Activated naive CD8-positive, alpha-beta T cell treated with anti-CD3 and anti-CD28 coated beads for 36 hours (primary cell): ENCODE measurements at regions not wholly inside any gene's neighbourhood (a gene's known extent, or its start where the extent isn't known, plus 50 kb on each side); places are given as distances from the start of the nearest gene placed in this dataset.
"Not testable (repeated sequence)": the region's sequence is repeated elsewhere in the genome, so short reads cannot be mapped to it uniquely, and the experiment has no call there.

Source experiments
- DNase-seq: peaks from one replicate; pipeline ENCODE4 v3.0.0; 2021
- H3K27ac Mint-ChIP-seq: one replicate; pipeline ENCODE4 v1.8.0; 2022; ENCODE audit warnings: mild to moderate bottlenecking, moderate library complexity, mixed read lengths
- H3K27me3 Mint-ChIP-seq: one replicate; pipeline ENCODE4 v1.8.0; 2022; ENCODE audit warnings: mild to moderate bottlenecking, mixed read lengths
- H3K36me3 Mint-ChIP-seq: one replicate; pipeline ENCODE4 v1.8.0; 2021; ENCODE audit warnings: mild to moderate bottlenecking, mixed read lengths
- H3K4me1 Mint-ChIP-seq: one replicate; pipeline ENCODE4 v1.8.0; 2021; ENCODE audit warnings: mixed read lengths
- H3K4me3 Mint-ChIP-seq: one replicate; pipeline ENCODE4 v1.8.0; 2022; ENCODE audit warnings: mild to moderate bottlenecking, moderate library complexity, mixed read lengths
- H3K9me3 Mint-ChIP-seq: one replicate; pipeline ENCODE4 v1.8.0; 2022; ENCODE audit warnings: mixed read lengths

DNA sequence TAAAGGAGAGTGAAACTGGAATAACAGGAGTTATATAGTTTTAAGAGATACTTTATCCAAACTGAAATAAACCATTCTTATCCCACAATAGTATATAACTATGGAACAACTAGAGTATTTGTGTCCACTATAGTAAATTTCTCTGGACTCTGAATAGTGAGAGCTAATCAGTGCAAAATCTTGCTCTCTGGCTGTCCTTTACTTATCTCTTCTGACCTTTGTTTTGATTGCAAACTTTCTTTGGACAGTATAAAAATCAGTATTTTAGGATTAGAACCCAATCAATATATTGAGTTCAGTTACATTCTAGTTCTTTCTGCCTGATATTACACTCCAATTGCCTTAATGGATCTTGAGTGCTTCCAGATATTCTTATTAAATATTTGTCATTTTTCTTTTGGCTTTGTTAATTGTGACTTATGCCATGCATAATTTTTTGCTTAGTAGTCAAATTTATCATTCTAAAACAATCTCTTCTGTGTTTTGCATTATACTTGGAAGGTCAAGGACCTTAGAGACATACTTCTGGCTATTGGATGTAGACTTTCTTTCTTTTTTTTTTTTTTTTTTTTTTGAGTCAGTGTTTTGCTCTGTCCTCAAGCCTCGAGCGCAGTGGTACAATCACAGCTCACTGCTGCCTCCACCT, 89.9 kb upstream of the AMN1 start:
- H3K4me3 Mint-ChIP-seq = no peak overlapping the region
- no peaks in the 10 kb centered on the region for H3K27me3 Mint-ChIP-seq
- DNase-seq = no peak
- no peak overlapping the region for H3K27ac Mint-ChIP-seq
- peaks cover 8% of the 10 kb centered on the region for H3K4me1 Mint-ChIP-seq
- H3K36me3 Mint-ChIP-seq = no peaks in the 10 kb centered on the region
- peaks cover 1% of the 10 kb centered on the region for H3K9me3 Mint-ChIP-seq

- Mint-ChIP-seq H3K27me3 (no peaks in the 10 kb centered on the region), H3K27ac (no peak overlapping the region), H3K4me3 (no peak overlapping the region), H3K4me1 (peaks cover 12% of the 10 kb centered on the region), H3K36me3 (no peaks in the 10 kb centered on the region), H3K9me3 (no peaks in the 10 kb centered on the region)
- no peak for DNase-seq
Measured at GRCh38 chr12:31817120-31817519, 88.3 kb upstream of the AMN1 start.

DNA sequence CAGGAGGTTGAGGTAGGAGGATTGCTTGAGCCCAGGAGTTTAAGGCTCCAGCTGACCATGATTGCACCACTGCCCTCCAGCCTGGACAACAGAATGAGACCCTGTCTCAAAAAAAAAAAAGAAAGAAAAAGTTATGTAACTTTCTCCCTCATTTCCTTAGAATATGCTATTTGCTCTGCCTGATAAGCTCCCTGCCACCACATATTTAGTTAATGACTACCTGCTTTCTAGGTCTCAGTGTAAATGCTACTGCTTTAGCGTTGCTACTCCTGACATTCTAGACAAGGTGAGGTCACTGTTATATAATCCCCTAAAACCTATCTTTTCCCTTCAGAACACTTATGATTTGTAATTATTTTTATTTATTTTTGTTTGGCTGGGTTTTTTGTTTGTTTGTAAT, 86.3 kb upstream of the AMN1 start:
- Mint-ChIP-seq H3K4me1 (peaks cover 11% of the 10 kb centered on the region), H3K27me3 (no peaks in the 10 kb centered on the region), H3K9me3 (no peaks in the 10 kb centered on the region), H3K36me3 (no peaks in the 10 kb centered on the region), H3K27ac (no peak overlapping the region), H3K4me3 (no peak overlapping the region)
- no peak for DNase-seq

GRCh38 chr12:31813305-31813704, 84.5 kb upstream of the AMN1 start:
- Mint-ChIP-seq H3K27me3 (no peaks in the 10 kb centered on the region), H3K27ac (peak overlapping the region; percentile 3), H3K36me3 (no peaks in the 10 kb centered on the region), H3K4me1 (peaks cover 13% of the 10 kb centered on the region), H3K9me3 (peaks cover 3% of the 10 kb centered on the region), H3K4me3 (no peak overlapping the region)
- no peak for DNase-seq

- Mint-ChIP-seq H3K4me1 (peaks cover 40% of the 10 kb centered on the region), H3K9me3 (peaks cover 19% of the 10 kb centered on the region), H3K27me3 (no peaks in the 10 kb centered on the region), H3K4me3 (peak overlapping the region; percentile 79), H3K36me3 (peaks cover 33% of the 10 kb centered on the region), H3K27ac (peak overlapping the region; percentile 98)
- DNase-seq = no peak
Measured at GRCh38 chr12:31807773-31808097, 78.9 kb upstream of the AMN1 start.

DNA sequence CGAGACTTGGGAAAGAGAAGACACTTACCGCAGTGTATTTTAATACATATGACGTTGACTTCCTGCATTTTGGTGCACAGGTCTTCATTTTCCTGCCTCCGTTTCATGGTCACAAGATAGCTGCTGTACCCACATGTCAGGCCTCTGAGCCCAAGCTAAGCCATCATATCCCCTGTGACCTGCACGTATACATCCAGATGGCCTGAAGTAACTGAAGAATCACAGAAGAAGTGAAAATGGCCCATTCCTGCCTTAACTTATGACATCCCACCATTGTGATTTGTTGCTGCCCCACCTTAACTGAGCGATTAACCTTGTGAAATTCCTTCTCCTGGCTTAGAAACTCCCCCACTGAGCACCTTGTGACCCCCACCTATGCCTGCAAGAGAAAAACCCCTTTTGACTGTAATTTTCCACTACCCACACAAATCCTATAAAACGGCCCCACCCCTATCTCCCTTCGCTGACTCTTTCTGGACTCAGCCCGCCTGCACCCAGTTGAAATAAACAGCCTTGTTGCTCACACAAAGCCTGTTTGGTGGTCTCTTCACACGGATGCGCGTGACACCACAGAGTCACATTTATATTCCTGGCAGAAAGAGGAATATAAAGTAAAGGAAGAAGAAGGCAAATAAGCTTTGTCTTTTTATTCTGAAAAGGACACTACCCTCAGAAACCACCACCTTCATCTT, 78.4 kb upstream of the AMN1 start:
- peak overlapping the region; percentile 79 for H3K4me3 Mint-ChIP-seq
- not testable (repeated sequence) for H3K27me3 Mint-ChIP-seq
- H3K36me3 Mint-ChIP-seq = peaks cover 35% of the 10 kb centered on the region
- H3K4me1 Mint-ChIP-seq = peaks cover 43% of the 10 kb centered on the region
- peak overlapping the region; percentile 98 for H3K27ac Mint-ChIP-seq
- peaks cover 19% of the 10 kb centered on the region for H3K9me3 Mint-ChIP-seq
- DNase-seq = peak; percentile 62

- not testable (repeated sequence) for DNase-seq, H3K4me3 Mint-ChIP-seq, H3K27me3 Mint-ChIP-seq
- H3K4me1 Mint-ChIP-seq = peaks cover 43% of the 10 kb centered on the region
- peak overlapping the region; percentile 99 for H3K27ac Mint-ChIP-seq
- peaks cover 40% of the 10 kb centered on the region for H3K36me3 Mint-ChIP-seq
- peaks cover 24% of the 10 kb centered on the region for H3K9me3 Mint-ChIP-seq
Measured at GRCh38 chr12:31805681-31806080, 76.9 kb upstream of the AMN1 start.

DNA sequence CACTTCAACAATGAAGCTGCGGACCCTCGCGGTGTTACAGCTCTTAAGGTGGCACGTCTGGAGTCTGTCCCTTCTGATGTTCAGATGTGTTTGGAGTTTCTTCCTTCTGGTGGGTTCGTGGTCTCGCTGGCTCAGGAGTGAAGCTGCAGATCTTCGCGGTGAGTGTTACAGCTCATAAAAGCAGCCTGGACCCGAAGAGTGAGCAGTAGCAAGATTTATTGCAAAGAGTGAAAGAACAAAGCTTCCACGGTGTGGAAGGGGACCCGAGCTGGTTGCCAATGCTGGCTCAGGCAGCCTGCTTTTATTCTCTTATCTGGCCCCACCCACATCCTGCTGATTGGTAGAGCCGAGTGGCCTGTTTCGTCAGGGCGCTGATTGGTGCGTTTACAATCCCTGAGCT, 75.9 kb upstream of the AMN1 start:
- Mint-ChIP-seq H3K4me3 (peak overlapping the region; percentile 87), H3K27ac (peak overlapping the region; percentile 99), H3K4me1 (peaks cover 43% of the 10 kb centered on the region), H3K36me3 (peaks cover 46% of the 10 kb centered on the region), H3K9me3 (peaks cover 28% of the 10 kb centered on the region)
- not testable (repeated sequence) for H3K27me3 Mint-ChIP-seq
- DNase-seq = peak; percentile 30

GRCh38 chr12:31804185-31804504, 75.3 kb upstream of the AMN1 start:
- Mint-ChIP-seq H3K4me1 (peaks cover 43% of the 10 kb centered on the region), H3K27me3 (no peaks in the 10 kb centered on the region), H3K27ac (peak overlapping the region; percentile 99), H3K9me3 (peaks cover 27% of the 10 kb centered on the region), H3K4me3 (peak overlapping the region; percentile 87), H3K36me3 (peaks cover 48% of the 10 kb centered on the region)
- no peak for DNase-seq

GRCh38 chr12:31803306-31804184, 74.7 kb upstream of the AMN1 start:
- Mint-ChIP-seq H3K27me3 (no peaks in the 10 kb centered on the region), H3K9me3 (peaks cover 27% of the 10 kb centered on the region), H3K4me1 (peaks cover 43% of the 10 kb centered on the region), H3K27ac (peak overlapping the region; percentile 99), H3K4me3 (peak overlapping the region; percentile 87), H3K36me3 (peaks cover 48% of the 10 kb centered on the region)
- DNase-seq = no peak

- Mint-ChIP-seq H3K27ac (peak overlapping the region; percentile 40), H3K36me3 (peaks cover 49% of the 10 kb centered on the region), H3K4me3 (peak overlapping the region; percentile 35), H3K27me3 (no peaks in the 10 kb centered on the region), H3K4me1 (peaks cover 39% of the 10 kb centered on the region), H3K9me3 (peaks cover 27% of the 10 kb centered on the region)
- DNase-seq = no peak
Measured at GRCh38 chr12:31801872-31802271, 73.1 kb upstream of the AMN1 start.

- DNase-seq = peak; percentile 22
- Mint-ChIP-seq H3K4me1 (peaks cover 27% of the 10 kb centered on the region), H3K27me3 (no peaks in the 10 kb centered on the region), H3K36me3 (peaks cover 19% of the 10 kb centered on the region), H3K27ac (peak overlapping the region; percentile 91), H3K4me3 (peak overlapping the region; percentile 55), H3K9me3 (peaks cover 21% of the 10 kb centered on the region)
Measured at GRCh38 chr12:31797230-31797872, 68.5 kb upstream of the AMN1 start.

DNA sequence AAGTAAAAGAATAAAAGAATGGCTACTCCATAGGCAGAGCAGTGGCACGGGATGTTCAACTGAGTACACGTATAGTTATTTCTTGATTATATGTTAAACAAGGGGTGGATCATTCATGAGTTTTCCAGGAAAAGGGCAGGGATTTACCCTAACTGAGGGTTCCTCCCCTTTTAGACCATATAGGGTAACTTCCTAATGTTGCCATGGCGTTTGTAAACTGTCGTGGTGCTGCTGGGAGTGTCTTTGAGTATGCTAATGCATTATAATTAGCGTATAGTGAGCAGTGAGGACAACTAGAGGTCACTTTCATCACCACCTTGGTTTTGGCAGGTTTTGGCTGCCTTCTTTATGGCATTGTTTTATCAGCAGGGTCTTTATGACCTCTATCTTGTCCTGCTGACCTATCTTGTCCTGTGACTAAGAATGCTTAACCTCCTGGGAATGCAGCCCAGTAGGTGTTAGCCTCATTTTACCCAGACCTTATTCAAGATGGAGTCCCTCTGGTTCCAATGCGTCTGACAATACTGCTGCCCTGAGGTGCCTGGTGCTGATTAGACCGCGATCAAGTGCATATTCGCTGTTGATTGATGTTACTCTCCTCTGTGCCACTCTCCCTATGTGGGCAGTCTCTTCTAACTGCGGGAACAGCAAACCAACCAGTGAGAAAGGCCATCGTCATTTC, 67.6 kb upstream of the AMN1 start:
- H3K9me3 Mint-ChIP-seq = peaks cover 20% of the 10 kb centered on the region
- H3K27me3 Mint-ChIP-seq = no peaks in the 10 kb centered on the region
- H3K36me3 Mint-ChIP-seq = peaks cover 15% of the 10 kb centered on the region
- peaks cover 23% of the 10 kb centered on the region for H3K4me1 Mint-ChIP-seq
- H3K4me3 Mint-ChIP-seq = no peak overlapping the region
- no peak for DNase-seq
- peak overlapping the region; percentile 91 for H3K27ac Mint-ChIP-seq

- Mint-ChIP-seq H3K27me3 (no peaks in the 10 kb centered on the region), H3K27ac (peak overlapping the region; percentile 2), H3K4me3 (no peak overlapping the region), H3K4me1 (peaks cover 39% of the 10 kb centered on the region), H3K9me3 (peaks cover 15% of the 10 kb centered on the region), H3K36me3 (peaks cover 8% of the 10 kb centered on the region)
- DNase-seq = no peak
Measured at GRCh38 chr12:31794745-31795144, 65.9 kb upstream of the AMN1 start.

GRCh38 chr12:31791265-31791664, 62.4 kb upstream of the AMN1 start:
- not testable (repeated sequence) for DNase-seq

More at GRCh38 chr12:31791265-31791664, 62.4 kb upstream of the AMN1 start:
- peaks cover 25% of the 10 kb centered on the region for H3K4me1 Mint-ChIP-seq
- not testable (repeated sequence) for H3K4me3 Mint-ChIP-seq, H3K27me3 Mint-ChIP-seq, H3K9me3 Mint-ChIP-seq, H3K36me3 Mint-ChIP-seq, H3K27ac Mint-ChIP-seq
